ENCODE measurements at regions not wholly inside any gene's neighbourhood (a gene's known extent, or its start where the extent isn't known, plus 50 kb on each side); places are given as distances from the start of the nearest gene placed in this dataset.

- Histone ChIP-seq H3K9ac (ENCODE audit: insufficient read depth, low read depth, low read length) (no peak overlapping the region), H3K36me3 (replicated peaks in 1 of 2; ENCODE audit: control insufficient read depth in 1 of 2, insufficient read depth in 2 of 2, low read length in 2 of 2) (no peaks in the 10 kb centered on the region), H3K79me2 (ENCODE audit: insufficient read depth, low read length) (no peaks in the 10 kb centered on the region), H3K27me3 (ENCODE audit: control insufficient read depth in 1 of 2, insufficient read depth in 2 of 2, low read length in 2 of 2) (peaks cover 0 to 2% of the 10 kb centered on the region in 2 experiments; a peak in 1 of 5 replicates), H3K4me2 (ENCODE audit: low read depth, low read length) (no peak overlapping the region), H3K9me3 (ENCODE audit: low read length) (no peaks in the 10 kb centered on the region), H3K4me3 (replicated peaks in 1 of 3; ENCODE audit: insufficient read depth in 1 of 3, low read depth in 2 of 3, low read length in 3 of 3) (no peak overlapping the region), H4K20me1 (ENCODE audit: insufficient read depth, low read length) (no peaks in the 10 kb centered on the region), H3K27ac (ENCODE audit: extremely low read length, insufficient read depth, low read length) (no peak overlapping the region), H3K4me1 (ENCODE audit: insufficient read depth, low read length) (no peaks in the 10 kb centered on the region), H2AFZ (ENCODE audit: low read length) (no peak overlapping the region)
- in situ Hi-C loops (cut with HindIII; ENCODE audit: extremely low pct_ligation_motif_present, low pct_unique_long_range_greater_than_20kb) (no loop called here), intact Hi-C loops (cut with micrococcal nuclease; ENCODE audit: unreplicated experiment) (no loop called here)
- FAIRE-seq = no peak
- ATAC-seq = no peak
- TF ChIP-seq KLF6 (CRISPR knock-in tag; IDR thresholded peaks at IDR 0.05) = no peak
- TF ChIP-seq SKI (IDR thresholded peaks at IDR 0.05; ENCODE audit: partially characterized antibody) = no peak
- no peak for TF ChIP-seq SP4 (CRISPR knock-in tag; IDR thresholded peaks at IDR 0.05)
- TF ChIP-seq MATR3 (CRISPR knock-in tag; IDR thresholded peaks at IDR 0.05) = no peak
- TF ChIP-seq ZNF460 (CRISPR knock-in tag; IDR thresholded peaks at IDR 0.05; ENCODE audit: borderline replicate concordance) = no peak
- TF ChIP-seq POGZ (CRISPR knock-in tag; IDR thresholded peaks at IDR 0.05) = no peak
- TF ChIP-seq, protein P1, sequence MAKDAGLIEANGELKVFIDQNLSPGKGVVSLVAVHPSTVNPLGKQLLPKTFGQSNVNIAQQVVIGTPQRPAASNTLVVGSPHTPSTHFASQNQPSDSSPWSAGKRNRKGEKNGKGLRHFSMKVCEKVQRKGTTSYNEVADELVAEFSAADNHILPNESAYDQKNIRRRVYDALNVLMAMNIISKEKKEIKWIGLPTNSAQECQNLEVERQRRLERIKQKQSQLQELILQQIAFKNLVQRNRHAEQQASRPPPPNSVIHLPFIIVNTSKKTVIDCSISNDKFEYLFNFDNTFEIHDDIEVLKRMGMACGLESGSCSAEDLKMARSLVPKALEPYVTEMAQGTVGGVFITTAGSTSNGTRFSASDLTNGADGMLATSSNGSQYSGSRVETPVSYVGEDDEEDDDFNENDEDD (CRISPR knock-in tag; IDR thresholded peaks at IDR 0.05; ENCODE audit: borderline replicate concordance) = no peak
- no peak for TF ChIP-seq FOXM1 (CRISPR knock-in tag; IDR thresholded peaks at IDR 0.05)
- BruUV-seq (replicated peaks) = no TSS peak
- WGBS (ENCODE audit: low lambda C conversion rate) = 0% methylated on average over 1 of the region's 1 CpG
- ChIA-PET CTCF (ENCODE audit: low intra/inter-chr PET ratio, low total read pairs) (no interaction called here), POLR2A (no interaction called here)
- no peak for DNase-seq (ENCODE audit: low spot score)
Measured at GRCh38 chr10:128704716-128705115, 578.5 kb upstream of the MKI67 start.

- H2AFZ ChIP-seq (ENCODE audit: low read length) = no peak overlapping the region
- no peak overlapping the region for H3K27ac ChIP-seq (ENCODE audit: extremely low read length, insufficient read depth, low read length)
- TF ChIP-seq CEBPB (IDR thresholded peaks at IDR 0.05; ENCODE audit: borderline replicate concordance, low read depth, low read length) = peak; percentile 15; the same call in 1 of the 2 replicates
- no peak for TF ChIP-seq ZNF660 (CRISPR knock-in tag; IDR thresholded peaks at IDR 0.05; ENCODE audit: borderline replicate concordance, low read depth)
- FAIRE-seq (no peak), ATAC-seq (no peak), DNase-seq (ENCODE audit: low spot score) (no peak)
- no TSS peak for BruUV-seq (replicated peaks)
- no peak overlapping the region for H3K4me3 ChIP-seq (replicated peaks in 1 of 3; ENCODE audit: insufficient read depth in 1 of 3, low read depth in 2 of 3, low read length in 3 of 3)
- in situ Hi-C loops (cut with HindIII; ENCODE audit: extremely low pct_ligation_motif_present, low pct_unique_long_range_greater_than_20kb) = no loop called here
- ChIA-PET CTCF (ENCODE audit: low intra/inter-chr PET ratio, low total read pairs) (no interaction called here), POLR2A (no interaction called here)
- no peak overlapping the region for H3K4me2 ChIP-seq (ENCODE audit: low read depth, low read length)
- H3K36me3 ChIP-seq (replicated peaks in 1 of 2; ENCODE audit: control insufficient read depth in 1 of 2, insufficient read depth in 2 of 2, low read length in 2 of 2) = no peaks in the 10 kb centered on the region
- 43% methylated on average over 9 of the region's 9 CpGs for WGBS (ENCODE audit: low lambda C conversion rate)
- no peaks in the 10 kb centered on the region for H3K9me3 ChIP-seq (ENCODE audit: low read length)
- no peaks in the 10 kb centered on the region for H4K20me1 ChIP-seq (ENCODE audit: insufficient read depth, low read length)
- H3K79me2 ChIP-seq (ENCODE audit: insufficient read depth, low read length) = no peaks in the 10 kb centered on the region
- no peak overlapping the region for H3K9ac ChIP-seq (ENCODE audit: insufficient read depth, low read depth, low read length)
- no peaks in the 10 kb centered on the region for H3K4me1 ChIP-seq (ENCODE audit: insufficient read depth, low read length)
- peaks cover 3 to 15% of the 10 kb centered on the region in 2 experiments; a peak in 3 of 5 replicates for H3K27me3 ChIP-seq (ENCODE audit: control insufficient read depth in 1 of 2, insufficient read depth in 2 of 2, low read length in 2 of 2)
- intact Hi-C loops (cut with micrococcal nuclease; ENCODE audit: unreplicated experiment) = no loop called here
Measured at GRCh38 chr10:128708182-128708581, 582.0 kb upstream of the MKI67 start.

Measured in HepG2 (cell line).